DMS 273 (cell line): ENCODE measurements at regions not wholly inside any gene's neighbourhood (a gene's known extent, or its start where the extent isn't known, plus 50 kb on each side); places are given as distances from the start of the nearest gene placed in this dataset.
A peak's percentile ranks its signal among the peaks of the same experiment; 100 is the strongest.
"Not testable (repeated sequence)": the region's sequence is repeated elsewhere in the genome, so short reads cannot be mapped to it uniquely, and the experiment has no call there.

Source experiments
- DNase-seq: peaks from one replicate; lab custom pipeline; 2025; ENCODE audit not compliant: unreplicated experiment; lab: John Stamatoyannopoulos, UW

DNA sequence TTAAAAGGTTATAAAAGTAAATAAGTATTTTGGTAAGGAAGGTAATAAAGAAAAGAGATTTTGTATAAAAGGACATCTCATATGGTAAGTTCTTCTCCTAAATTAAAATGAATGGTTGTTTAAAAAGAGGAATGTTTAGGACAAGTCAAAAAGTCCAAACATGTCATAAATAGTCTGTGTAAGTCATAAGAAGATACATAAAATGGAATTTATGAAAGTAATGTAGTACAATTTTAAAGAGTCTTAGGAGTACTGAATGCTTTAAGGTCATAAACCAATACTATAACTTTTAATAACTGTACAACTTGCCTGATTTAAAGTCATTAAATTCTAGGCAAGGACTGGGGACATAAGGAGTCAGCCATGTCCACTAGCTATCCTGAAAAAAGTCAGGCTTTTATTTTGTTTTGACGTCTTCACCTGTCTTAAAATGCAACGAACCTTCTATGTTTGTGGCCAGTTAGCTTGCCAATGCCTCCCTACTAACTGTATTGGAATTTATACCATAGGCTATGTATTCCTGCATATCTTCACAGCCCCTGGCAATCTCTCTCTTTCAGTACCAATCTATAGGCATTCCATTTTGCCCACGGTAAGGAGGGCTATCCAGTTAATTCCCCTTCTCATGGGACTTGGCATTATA is 312.3 kb upstream of the LRRTM4 start:
- peak; percentile 6 for DNase-seq

- no peak for DNase-seq
Observed at GRCh38 chr2:77838441-77838840, 316.3 kb upstream of the LRRTM4 start.

GRCh38 chr2:77839102-77839501 is 316.9 kb upstream of the LRRTM4 start:
- no peak for DNase-seq

DNA sequence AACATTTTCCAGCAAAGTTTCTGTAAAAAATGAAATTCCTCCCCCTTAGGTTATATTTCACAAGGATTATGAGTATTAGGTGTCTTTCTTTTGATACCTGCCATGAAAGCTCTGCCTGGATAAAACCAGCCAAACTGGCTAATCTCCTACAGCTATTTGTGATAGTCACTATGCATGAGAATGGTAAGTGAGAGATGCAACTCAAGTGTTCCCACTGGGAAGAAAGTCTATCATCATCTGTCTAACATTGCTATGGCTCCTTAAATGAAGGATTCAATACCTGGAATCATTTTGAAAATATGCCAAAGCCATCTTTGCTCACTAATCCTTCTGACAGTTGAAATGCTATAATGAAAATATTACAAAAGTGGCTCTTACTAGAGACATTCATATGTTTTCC is 339.9 kb upstream of the LRRTM4 start:
- DNase-seq = no peak

DNA sequence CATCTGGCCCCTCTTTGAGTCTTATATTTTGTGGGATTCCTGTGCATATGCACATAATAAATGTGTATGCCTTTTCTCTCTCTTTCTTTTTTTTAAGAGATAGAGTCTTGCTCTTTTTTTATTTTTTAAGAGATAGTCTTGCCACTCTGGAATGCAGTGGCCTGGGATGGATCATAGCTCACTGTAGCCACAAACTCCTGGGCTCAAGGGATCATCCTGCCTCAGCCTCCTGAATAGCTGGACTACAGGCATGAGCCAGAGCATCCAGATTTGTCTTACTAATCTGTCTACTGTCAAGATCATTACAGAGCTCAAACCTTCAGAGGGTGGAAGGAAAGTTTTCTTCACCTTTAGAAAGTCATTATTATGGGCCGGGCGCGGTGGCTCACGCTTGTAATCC is 342.2 kb upstream of the LRRTM4 start:
- DNase-seq = no peak

- DNase-seq = no peak
Observed at GRCh38 chr2:77866661-77867060, 344.5 kb upstream of the LRRTM4 start.

DNA sequence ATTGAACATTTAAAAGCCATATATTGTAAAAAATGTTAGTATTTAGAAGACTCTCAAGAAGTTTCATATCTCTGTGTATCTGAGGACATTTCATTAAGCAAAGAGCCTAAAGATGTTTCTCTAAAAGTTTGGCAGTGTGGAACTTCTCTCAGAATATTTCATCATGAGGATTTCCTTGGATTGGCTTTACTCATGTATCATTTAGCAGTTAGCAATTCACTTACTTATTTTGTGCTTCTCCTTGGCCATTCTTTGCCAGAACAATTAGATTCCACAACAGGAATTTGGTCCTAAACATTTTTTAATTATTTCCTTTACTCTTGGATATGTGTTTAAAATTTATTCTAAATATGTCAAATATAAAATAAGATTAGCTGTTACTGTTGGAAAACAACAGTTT is 345.0 kb upstream of the LRRTM4 start:
- DNase-seq = no peak

GRCh38 chr2:77873506-77873905 is 351.3 kb upstream of the LRRTM4 start:
- DNase-seq = no peak

DNA sequence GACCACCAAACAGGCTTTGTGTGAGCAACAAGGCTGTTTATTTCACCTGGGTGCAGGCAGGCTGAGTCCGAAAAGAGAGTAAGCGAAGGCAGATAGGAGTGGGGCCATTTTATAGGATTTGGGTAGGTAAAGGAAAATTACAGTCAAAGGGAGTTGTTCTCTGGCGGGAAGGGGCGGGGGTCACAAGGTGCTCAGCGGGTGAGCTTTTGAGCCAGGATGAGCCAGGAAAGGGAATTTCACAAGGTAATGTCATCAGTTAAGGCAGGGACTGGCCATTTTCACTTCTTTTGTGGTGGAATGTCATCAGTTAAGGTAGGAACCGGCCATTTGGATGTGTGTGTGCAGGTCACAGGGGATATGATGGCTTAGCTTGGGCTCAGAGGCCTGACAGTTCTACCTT is 378.0 kb upstream of the LRRTM4 start:
- not testable (repeated sequence) for DNase-seq

GRCh38 chr2:77910136-77910535 is 388.0 kb upstream of the LRRTM4 start:
- DNase-seq = no peak

- no peak for DNase-seq
Observed at GRCh38 chr2:77920838-77921366, 398.7 kb upstream of the LRRTM4 start.

DNA sequence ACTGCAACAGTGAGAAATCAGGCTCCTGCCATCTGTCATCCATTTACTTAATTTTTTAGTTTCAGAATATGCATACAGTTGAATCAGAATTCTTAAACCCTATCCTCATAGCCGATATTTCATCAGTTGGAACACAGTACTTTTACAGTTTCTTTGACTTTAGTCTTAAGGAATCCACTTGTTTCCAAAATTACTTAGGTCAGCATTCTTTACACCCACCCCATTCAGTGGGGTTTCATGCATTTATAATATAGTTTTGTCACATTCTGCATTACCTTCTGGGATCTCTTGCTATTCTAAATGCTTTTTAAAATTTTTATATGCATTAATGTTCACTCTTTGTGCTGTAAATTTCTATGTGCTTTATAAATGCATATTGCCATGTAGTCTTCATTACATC is 400.4 kb upstream of the LRRTM4 start:
- DNase-seq = no peak

DNA sequence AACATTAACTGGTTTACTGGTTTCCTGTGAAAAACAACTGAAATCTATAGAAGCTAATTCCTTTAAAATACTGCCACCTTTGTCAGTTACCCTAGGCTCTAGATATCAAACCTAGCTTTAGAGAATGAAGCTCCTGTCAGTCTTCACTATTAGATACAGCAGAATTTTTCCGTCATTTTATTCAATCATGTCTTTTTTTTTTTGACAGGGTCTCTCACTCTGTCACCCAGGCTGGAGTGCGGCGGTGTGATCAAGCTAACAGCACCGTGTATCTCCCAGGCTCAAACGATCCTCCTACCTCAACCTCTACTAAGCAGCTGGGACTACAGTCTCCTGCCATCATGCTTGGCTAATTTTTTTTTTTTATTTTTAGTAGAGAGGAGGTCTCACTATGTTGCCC is 415.2 kb upstream of the LRRTM4 start:
- no peak for DNase-seq

- DNase-seq = no peak
Observed at GRCh38 chr2:77938462-77938861, 416.3 kb upstream of the LRRTM4 start.

GRCh38 chr2:77939370-77939769 is 417.2 kb upstream of the LRRTM4 start:
- no peak for DNase-seq

- no peak for DNase-seq
Observed at GRCh38 chr2:77939801-77940200, 417.6 kb upstream of the LRRTM4 start.

DNA sequence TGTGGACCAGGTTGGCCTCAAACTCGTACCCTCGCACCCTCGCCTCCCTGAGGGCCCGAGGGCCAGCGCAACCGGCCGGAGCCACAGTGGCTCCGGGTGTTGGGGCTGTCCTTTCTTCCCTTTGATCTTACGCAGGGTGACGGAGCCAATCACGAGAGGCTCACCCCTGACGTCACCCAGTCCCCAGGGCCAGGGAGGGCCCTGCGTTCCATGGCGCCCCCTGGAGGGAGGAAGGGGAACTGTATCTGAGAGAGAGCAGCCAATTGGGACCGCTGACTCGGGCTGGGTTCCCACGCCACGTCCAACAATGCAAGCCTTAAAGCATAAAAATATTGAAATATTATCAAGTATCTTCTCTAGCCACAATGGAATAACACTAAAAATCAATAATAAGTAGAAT is 432.8 kb upstream of the LRRTM4 start:
- no peak for DNase-seq

GRCh38 chr2:77962943-77963342 is 440.8 kb upstream of the LRRTM4 start:
- no peak for DNase-seq

- no peak for DNase-seq
Observed at GRCh38 chr2:77977471-77978063, 455.4 kb upstream of the LRRTM4 start.

DNA sequence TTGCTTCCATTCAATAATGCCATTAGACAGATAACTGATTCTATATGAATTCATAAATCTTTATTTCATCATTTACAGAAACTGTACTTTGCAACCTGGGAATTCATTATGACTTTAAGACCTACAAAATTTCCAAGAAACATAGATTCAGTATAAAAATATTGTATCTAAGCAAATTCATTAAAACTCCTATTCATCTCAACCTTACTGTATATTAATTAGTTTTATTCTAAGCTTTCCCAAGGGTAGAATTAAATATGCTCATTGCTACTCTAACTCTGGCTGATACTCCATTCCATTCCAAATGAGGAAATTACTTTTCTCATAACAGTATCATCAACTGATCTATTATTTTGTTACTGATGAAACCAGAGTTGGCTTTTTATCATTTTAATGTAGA is 473.0 kb upstream of the LRRTM4 start:
- DNase-seq = no peak

GRCh38 chr2:77999376-77999775 is 477.2 kb upstream of the LRRTM4 start:
- no peak for DNase-seq

DNA sequence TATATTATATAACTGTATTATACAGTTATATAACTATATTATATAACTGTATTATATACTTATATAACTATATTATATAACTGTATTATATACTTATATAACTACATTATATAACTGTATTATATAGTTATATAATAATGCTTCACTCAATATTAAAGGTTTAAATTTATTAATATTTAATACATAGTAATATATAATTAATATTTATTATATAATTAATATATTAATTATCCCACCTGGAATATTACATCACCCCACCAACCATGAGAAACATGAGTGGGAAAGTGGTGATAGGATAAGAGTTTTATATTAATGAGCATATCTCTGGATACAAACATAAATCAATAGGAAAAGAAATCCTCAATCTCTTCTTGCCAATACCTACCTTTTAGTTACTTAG is 487.1 kb upstream of the LRRTM4 start:
- DNase-seq = no peak

DNA sequence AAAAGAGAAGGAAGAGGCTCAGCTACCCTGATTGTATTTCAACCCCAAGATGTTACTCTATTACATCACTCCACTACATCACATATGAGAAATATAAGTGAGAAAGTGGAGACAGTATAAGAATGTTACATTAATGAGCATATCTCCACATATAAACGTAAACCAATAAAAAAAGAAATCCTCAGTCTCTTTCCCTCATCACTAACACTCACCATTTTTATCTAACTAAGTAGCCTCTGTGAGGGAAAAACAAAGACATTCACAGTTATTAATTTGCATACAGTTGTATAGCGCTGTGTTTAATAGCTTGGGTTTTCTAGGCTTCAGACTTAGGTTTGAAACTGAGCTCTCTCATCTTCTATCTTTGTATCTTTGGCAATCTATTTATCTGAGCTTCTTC is 489.1 kb upstream of the LRRTM4 start:
- no peak for DNase-seq
